Transverse colon (tissue), 4 donors: ENCODE measurements at regions not wholly inside any gene's neighbourhood (a gene's known extent, or its start where the extent isn't known, plus 50 kb on each side); places are given as distances from the start of the nearest gene placed in this dataset.

Source experiments
- DNase-seq: peaks from one replicate; pipeline ENCODE4 v3.0.0-alpha.2; 2019
- H3K27ac ChIP-seq, 4 donors: fragments of 200-600 bp; sonication (generic); 2 replicates each; pipeline ENCODE4 v1.5.1; 2016 to 2018; ENCODE audit warnings: inconsistent platforms in 4 of 4
- H3K27me3 ChIP-seq: fragments of 200-600 bp; sonication (generic); 2 replicates; pipeline ENCODE4 v1.5.1; 2017; ENCODE audit warnings: inconsistent platforms
- H3K36me3 ChIP-seq, 4 donors: fragments of 200-600 bp; sonication (generic); 2 replicates each; pipeline ENCODE4 v1.5.1; 2017 to 2019; ENCODE audit warnings: inconsistent platforms in 4 of 4
- H3K4me1 ChIP-seq, 4 donors: fragments of 200-600 bp; sonication (generic); 2 replicates each; pipeline ENCODE4 v1.5.1; 2017 to 2020; ENCODE audit warnings: inconsistent platforms in 4 of 4
- H3K4me3 ChIP-seq, 4 donors: fragments of 200-600 bp; sonication (generic); 1 replicate in 1 of 4; 2 replicates in 3 of 4; pipeline versions ENCODE4 v1.5.1 to v1.6.1; 2017 to 2019; ENCODE audit warnings: inconsistent platforms in 4 of 4
- H3K9me3 ChIP-seq, 2 donors: fragments of 200-600 bp; sonication (generic); 2 replicates each; pipeline ENCODE4 v1.5.1; 2017 to 2019; ENCODE audit warnings: inconsistent platforms in 2 of 2
- EP300 ChIP-seq: sonication (generic); formaldehyde crosslinking; IDR thresholded peaks from one replicate; pipeline ENCODE4 v1.6.1; 2017; ENCODE audit warnings: antibody characterized with exemption, low read depth
- POLR2A ChIP-seq: fragments of 450-650 bp; IDR thresholded peaks from one replicate; pipeline ENCODE4 v1.6.1; 2016; ENCODE audit warnings: antibody characterized with exemption, mild to moderate bottlenecking, moderate library complexity
- POLR2AphosphoS5 ChIP-seq, 3 donors: sonication (generic); formaldehyde crosslinking; IDR thresholded peaks; one replicate each; pipeline ENCODE4 v1.6.1; 2016; ENCODE audit warnings: antibody characterized with exemption in 3 of 3
- WGBS, 2 donors: methylation state at CpG; one replicate each; pipeline ENCODE4 v1.1.5; 2018; ENCODE audit warnings: low coverage in 1 of 2; 5-methylcytosine and 5-hydroxymethylcytosine counted together
- in situ Hi-C, 4 donors: fragments of 200-750 bp; cut with MboI; loops; one replicate each; pipeline versions ENCODE4 v1.15.0 to v1.15.1; 2017; ENCODE audit warnings: low sequenced_read_pairs in 3 of 4, low pct_ligation_motif_present in 1 of 4, low pct_unique_long_range_greater_than_20kb in 1 of 4
- intact Hi-C: fragments of 100-400 bp; cut with DNase I; formaldehyde crosslinking; loops from one replicate; pipeline ENCODE4 v1.15.1; 2023; ENCODE audit warnings: low total_unique reads
- TF ChIP-seq, protein P1 (sequence below), 5 experiments: fragments of 200-600 bp in 3 of 5; fragments of 450-650 bp in 2 of 5; sonication (generic) in 3 of 5; IDR thresholded peaks; 1 replicate in 2 of 5; 2 replicates in 3 of 5; pipeline ENCODE4 v1.5.1; 2016 to 2017; ENCODE audit warnings: antibody characterized with exemption in 5 of 5, inconsistent platforms in 3 of 5, mild to moderate bottlenecking in 2 of 5, moderate library complexity in 1 of 5

DNA sequence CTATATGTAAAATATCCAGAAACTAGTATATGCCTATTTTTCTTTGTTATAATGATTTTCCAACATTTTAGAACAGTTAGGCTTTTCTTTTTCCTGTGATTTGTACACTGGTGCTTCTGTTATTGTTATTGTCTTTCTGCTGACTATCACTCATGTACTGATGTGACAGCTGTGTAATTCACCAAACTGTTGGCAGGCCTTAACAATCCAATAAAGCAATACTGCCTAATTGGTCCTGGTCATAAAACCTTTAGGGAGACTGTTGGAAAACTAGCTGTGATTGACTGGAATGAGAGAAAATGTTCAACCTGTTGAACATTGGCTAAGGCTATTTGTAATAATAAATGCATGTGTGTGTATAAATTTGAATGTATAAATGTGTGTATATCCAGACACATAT is 956.6 kb downstream of the REEP3 start:
- H3K4me1 ChIP-seq, result no peaks in the 10 kb centered on the region
- no peak overlapping the region for H3K4me3 ChIP-seq
- no peaks in the 10 kb centered on the region for H3K36me3 ChIP-seq
- TF ChIP-seq POLR2A (no peak), EP300 (no peak), POLR2AphosphoS5 (IDR thresholded peaks at IDR 0.05) (no peak)
- TF ChIP-seq, protein P1, sequence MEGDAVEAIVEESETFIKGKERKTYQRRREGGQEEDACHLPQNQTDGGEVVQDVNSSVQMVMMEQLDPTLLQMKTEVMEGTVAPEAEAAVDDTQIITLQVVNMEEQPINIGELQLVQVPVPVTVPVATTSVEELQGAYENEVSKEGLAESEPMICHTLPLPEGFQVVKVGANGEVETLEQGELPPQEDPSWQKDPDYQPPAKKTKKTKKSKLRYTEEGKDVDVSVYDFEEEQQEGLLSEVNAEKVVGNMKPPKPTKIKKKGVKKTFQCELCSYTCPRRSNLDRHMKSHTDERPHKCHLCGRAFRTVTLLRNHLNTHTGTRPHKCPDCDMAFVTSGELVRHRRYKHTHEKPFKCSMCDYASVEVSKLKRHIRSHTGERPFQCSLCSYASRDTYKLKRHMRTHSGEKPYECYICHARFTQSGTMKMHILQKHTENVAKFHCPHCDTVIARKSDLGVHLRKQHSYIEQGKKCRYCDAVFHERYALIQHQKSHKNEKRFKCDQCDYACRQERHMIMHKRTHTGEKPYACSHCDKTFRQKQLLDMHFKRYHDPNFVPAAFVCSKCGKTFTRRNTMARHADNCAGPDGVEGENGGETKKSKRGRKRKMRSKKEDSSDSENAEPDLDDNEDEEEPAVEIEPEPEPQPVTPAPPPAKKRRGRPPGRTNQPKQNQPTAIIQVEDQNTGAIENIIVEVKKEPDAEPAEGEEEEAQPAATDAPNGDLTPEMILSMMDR (IDR thresholded peaks at IDR 0.05), result no peak
- H3K27me3 ChIP-seq, result no peaks in the 10 kb centered on the region
- DNase-seq, result no peak
- in situ Hi-C loops, result no loop called here
- no peaks in the 10 kb centered on the region for H3K9me3 ChIP-seq
- no peak overlapping the region for H3K27ac ChIP-seq
- intact Hi-C loops, result no loop called here

DNA sequence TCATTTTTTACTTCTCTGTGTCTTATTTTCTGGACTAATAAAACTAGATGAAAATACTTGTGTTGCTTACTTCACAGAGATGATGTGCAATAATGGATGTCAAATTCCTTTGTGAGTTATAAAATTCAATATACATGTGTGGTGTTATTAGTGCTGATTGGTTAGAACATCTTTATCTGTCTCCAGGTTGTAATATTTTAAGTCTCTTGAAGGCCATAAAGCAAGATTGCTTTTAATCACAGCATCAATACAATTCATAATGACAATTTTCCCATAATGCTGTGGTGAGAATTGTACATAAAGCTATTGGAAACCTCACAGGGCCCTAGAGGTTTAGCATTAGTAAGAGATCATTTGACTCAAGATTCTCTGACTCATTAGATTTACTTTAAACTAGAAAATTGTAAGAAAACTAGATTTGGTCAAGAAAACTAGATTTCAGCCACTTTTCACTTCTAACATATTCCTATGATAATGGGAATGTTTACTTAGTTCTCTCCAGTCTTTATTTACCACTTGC is 963.7 kb downstream of the REEP3 start:
- Histone ChIP-seq H3K9me3 (no peaks in the 10 kb centered on the region), H3K36me3 (no peaks in the 10 kb centered on the region), H3K27me3 (no peaks in the 10 kb centered on the region), H3K27ac (no peak overlapping the region), H3K4me1 (no peaks in the 10 kb centered on the region), H3K4me3 (no peak overlapping the region)
- TF ChIP-seq POLR2A (no peak), POLR2AphosphoS5 (IDR thresholded peaks at IDR 0.05) (no peak), EP300 (no peak)
- TF ChIP-seq, protein P1 (IDR thresholded peaks at IDR 0.05), result no peak
- in situ Hi-C loops (no loop called here), intact Hi-C loops (no loop called here)
- no peak for DNase-seq

DNA sequence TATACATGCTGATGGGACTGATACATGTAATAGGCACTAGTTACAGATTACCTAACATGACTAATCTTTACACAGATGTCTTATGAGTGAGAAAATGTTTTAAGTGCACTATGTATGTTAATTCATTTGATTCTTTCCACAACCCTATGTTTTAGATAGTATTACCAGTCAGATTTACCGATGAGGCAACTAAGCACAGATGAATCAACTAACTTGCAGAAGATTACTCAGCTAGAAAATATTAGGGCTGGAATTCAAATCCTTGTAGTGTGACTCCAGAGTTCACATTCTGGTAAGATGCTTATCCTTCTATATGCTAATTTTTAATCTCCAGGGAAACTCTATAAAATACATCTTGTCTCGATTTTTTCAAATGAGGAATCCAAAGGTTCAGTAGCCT is 964.9 kb downstream of the REEP3 start:
- DNase-seq, result no peak
- H3K9me3 ChIP-seq, result no peaks in the 10 kb centered on the region
- no peaks in the 10 kb centered on the region for H3K27me3 ChIP-seq
- TF ChIP-seq EP300, result no peak
- TF ChIP-seq, protein P1 (IDR thresholded peaks at IDR 0.05), result no peak
- no peak for TF ChIP-seq POLR2A
- TF ChIP-seq POLR2AphosphoS5 (IDR thresholded peaks at IDR 0.05), result no peak
- no peak overlapping the region for H3K4me3 ChIP-seq
- H3K27ac ChIP-seq, result no peak overlapping the region
- intact Hi-C loops (no loop called here), in situ Hi-C loops (no loop called here)
- no peaks in the 10 kb centered on the region for H3K4me1 ChIP-seq
- WGBS, 2 donors, result 36 to 44% methylated on average over 2 of the region's 2 CpGs
- H3K36me3 ChIP-seq, result no peaks in the 10 kb centered on the region

DNA sequence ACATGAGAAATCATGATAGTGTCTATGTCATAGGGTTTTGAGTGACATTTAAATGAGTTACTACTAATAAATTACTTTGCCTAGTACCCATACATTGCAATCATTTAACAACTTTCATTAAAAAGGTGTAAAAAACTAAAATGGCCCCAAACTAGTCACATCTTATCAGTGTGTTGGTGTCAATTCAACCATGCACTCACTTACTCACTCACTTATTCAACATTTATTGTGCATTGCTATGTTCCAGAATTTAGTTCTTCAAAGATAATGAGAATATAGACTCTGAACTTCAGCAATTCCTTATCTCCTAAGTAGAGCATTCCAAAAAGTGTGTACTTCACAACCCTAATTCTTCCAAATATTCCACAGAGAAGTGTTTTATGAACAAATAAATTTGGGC is 965.7 kb downstream of the REEP3 start:
- no peak for DNase-seq
- no peak overlapping the region for H3K4me3 ChIP-seq
- no peaks in the 10 kb centered on the region for H3K27me3 ChIP-seq
- TF ChIP-seq, protein P1 (IDR thresholded peaks at IDR 0.05), result no peak
- TF ChIP-seq EP300 (no peak), POLR2A (no peak), POLR2AphosphoS5 (IDR thresholded peaks at IDR 0.05) (no peak)
- H3K36me3 ChIP-seq, result no peaks in the 10 kb centered on the region
- intact Hi-C loops (no loop called here), in situ Hi-C loops (no loop called here)
- no peak overlapping the region for H3K27ac ChIP-seq
- H3K9me3 ChIP-seq, result no peaks in the 10 kb centered on the region
- no peaks in the 10 kb centered on the region for H3K4me1 ChIP-seq
